PC-3 (cell line): ENCODE measurements at regions not wholly inside any gene's neighbourhood (a gene's known extent, or its start where the extent isn't known, plus 50 kb on each side); places are given as distances from the start of the nearest gene placed in this dataset.

Experiments
- ATAC-seq: fragments of 200-7000 bp; cut with Tn5 transposase; 2 replicates; pipeline ENCODE4 v1.9.1; 2020; ENCODE audit warnings: mild to moderate bottlenecking, moderate library complexity
- BruUV-seq: library from RNA; stranded (reverse); fragments of 400-500 nt; replicated peaks from 2 replicates; lab custom pipeline; 2021; lab: Mats Ljungman, UMichigan
- CTCF ChIA-PET: fragments of 300-600 bp; sonication (Branson Sonifier 250); formaldehyde crosslinking; loops from one replicate; lab custom pipeline; 2022; ENCODE audit warnings: antibody characterized with exemption; lab: Charles Lee
- POLR2A ChIA-PET: fragments of 300-600 bp; sonication (Branson Sonifier 250); formaldehyde crosslinking; loops from one replicate; lab custom pipeline; 2022; ENCODE audit warnings: antibody characterized with exemption; ENCODE audit not compliant: unreplicated experiment; lab: Charles Lee
- DNase-seq: peaks from one replicate; pipeline ENCODE4 v3.0.0-alpha.2; 2015
- H2AFZ ChIP-seq: fragments of 300-600 bp; sonication (generic); 2 replicates; pipeline ENCODE4 v1.6.0; 2016; ENCODE audit warnings: antibody characterized with exemption, low read length
- H3F3A ChIP-seq: fragments of 300-600 bp; sonication (generic); one replicate; pipeline ENCODE4 v1.6.0; 2017; ENCODE audit warnings: antibody characterized with exemption, low read length, control low read depth, mild to moderate bottlenecking; ENCODE audit not compliant: unreplicated experiment
- H3K27ac ChIP-seq: fragments of 300-600 bp; sonication (generic); 2 replicates; pipeline ENCODE4 v1.5.1; 2016; ENCODE audit warnings: mild to moderate bottlenecking, low read length
- H3K27me3 ChIP-seq: fragments of 300-600 bp; sonication (generic); 2 replicates; pipeline ENCODE4 v1.6.1; 2016; ENCODE audit warnings: low read length, mixed read lengths
- H3K36me3 ChIP-seq: fragments of 300-600 bp; sonication (generic); 2 replicates; pipeline ENCODE4 v1.6.1; 2016; ENCODE audit warnings: low read depth, mixed run types, low read length, mixed read lengths
- H3K4me1 ChIP-seq: fragments of 300-600 bp; sonication (generic); 2 replicates; pipeline ENCODE4 v1.5.1; 2016; ENCODE audit warnings: low read length; ENCODE audit not compliant: insufficient read depth
- H3K4me2 ChIP-seq: fragments of 300-600 bp; sonication (generic); 2 replicates; pipeline ENCODE4 v1.6.0; 2016; ENCODE audit warnings: low read length
- H3K4me3 ChIP-seq: fragments of 300-600 bp; sonication (generic); 2 replicates; pipeline ENCODE4 v1.5.1; 2016; ENCODE audit warnings: mild to moderate bottlenecking, low read length, mixed read lengths
- H3K79me2 ChIP-seq: fragments of 300-600 bp; sonication (generic); 2 replicates; pipeline ENCODE4 v1.6.1; 2017; ENCODE audit warnings: low read length, mixed read lengths
- H3K9ac ChIP-seq: fragments of 300-600 bp; sonication (generic); 2 replicates; pipeline ENCODE4 v1.6.0; 2016; ENCODE audit warnings: mild to moderate bottlenecking, low read length
- H3K9me2 ChIP-seq: fragments of 300-600 bp; sonication (generic); replicated peaks from 2 replicates; pipeline ENCODE4 v1.6.1; 2016; ENCODE audit warnings: mixed run types, low read length, mixed read lengths
- H3K9me3 ChIP-seq: fragments of 300-600 bp; sonication (generic); 2 replicates; pipeline ENCODE4 v1.6.1; 2016; ENCODE audit warnings: low read length, mixed read lengths
- H4K20me1 ChIP-seq: fragments of 300-600 bp; sonication (generic); 2 replicates; pipeline ENCODE4 v1.6.1; 2016; ENCODE audit warnings: low read length, mixed read lengths
- CTCF ChIP-seq: fragments of 300-600 bp; sonication (generic); conservative IDR thresholded peaks from 2 replicates; pipeline ENCODE4 v1.5.1; 2017; ENCODE audit warnings: antibody characterized with exemption, low read depth, mild to moderate bottlenecking, low read length
- EZH2 ChIP-seq: fragments of 300-600 bp; sonication (generic); IDR thresholded peaks from one replicate; pipeline ENCODE4 v1.6.1; 2017; ENCODE audit warnings: antibody characterized with exemption, mild to moderate bottlenecking, low read length; ENCODE audit not compliant: unreplicated experiment
- EZH2phosphoT487 ChIP-seq: fragments of 300-600 bp; sonication (generic); IDR thresholded peaks from 2 replicates; pipeline ENCODE4 v1.6.1; 2018; ENCODE audit warnings: mild to moderate bottlenecking, antibody characterized with exemption, low read length, borderline replicate concordance
- intact Hi-C: fragments of 100-400 bp; cut with micrococcal nuclease; formaldehyde crosslinking; loops from 2 replicates; pipeline ENCODE4 v1.9.0; 2023

GRCh38 chr6:100322886-100323285 is 141.8 kb downstream of the SIM1 start:
- ChIA-PET CTCF (no interaction called here), POLR2A (no interaction called here)
- Histone ChIP-seq H3K9ac (no peak overlapping the region), H3K9me3 (no peaks in the 10 kb centered on the region), H3K9me2 (no peaks in the 10 kb centered on the region), H3K4me3 (no peak overlapping the region), H3K79me2 (no peaks in the 10 kb centered on the region), H4K20me1 (no peaks in the 10 kb centered on the region), H3F3A (no peaks in the 10 kb centered on the region), H2AFZ (no peak overlapping the region), H3K4me2 (no peak overlapping the region), H3K36me3 (no peaks in the 10 kb centered on the region), H3K27me3 (no peaks in the 10 kb centered on the region), H3K4me1 (no peaks in the 10 kb centered on the region), H3K27ac (no peak overlapping the region)
- intact Hi-C loops: no loop called here
- TF ChIP-seq EZH2: no peak
- TF ChIP-seq CTCF: no peak
- TF ChIP-seq EZH2phosphoT487: no peak
- DNase-seq: no peak
- BruUV-seq: no TSS peak
- no peak for ATAC-seq

- POLR2A ChIA-PET: no interaction called here
- no peak overlapping the region for H3K4me3 ChIP-seq
- intact Hi-C loops: no loop called here
- no peaks in the 10 kb centered on the region for H4K20me1 ChIP-seq
- no peaks in the 10 kb centered on the region for H3K4me1 ChIP-seq
- no peaks in the 10 kb centered on the region for H3K9me2 ChIP-seq
- BruUV-seq: no TSS peak
- no peak overlapping the region for H3K9ac ChIP-seq
- no peak overlapping the region for H2AFZ ChIP-seq
- CTCF ChIA-PET: no interaction called here
- no peaks in the 10 kb centered on the region for H3K36me3 ChIP-seq
- H3K9me3 ChIP-seq: no peaks in the 10 kb centered on the region
- H3K27me3 ChIP-seq: no peaks in the 10 kb centered on the region
- H3K79me2 ChIP-seq: no peaks in the 10 kb centered on the region
- H3F3A ChIP-seq: no peaks in the 10 kb centered on the region
- H3K27ac ChIP-seq: no peak overlapping the region
- no peak for DNase-seq
- TF ChIP-seq EZH2phosphoT487: no peak
- TF ChIP-seq CTCF: no peak
- TF ChIP-seq EZH2: no peak
- ATAC-seq: no peak
- no peak overlapping the region for H3K4me2 ChIP-seq
These were observed 144.0 kb downstream of the SIM1 start for GRCh38 chr6:100320686-100321085.

- Histone ChIP-seq H3K27ac (no peak overlapping the region), H4K20me1 (no peaks in the 10 kb centered on the region), H3K9me3 (no peaks in the 10 kb centered on the region), H3K79me2 (no peaks in the 10 kb centered on the region), H3K9me2 (no peaks in the 10 kb centered on the region), H3K4me1 (no peaks in the 10 kb centered on the region), H3F3A (no peaks in the 10 kb centered on the region), H2AFZ (no peak overlapping the region), H3K27me3 (no peaks in the 10 kb centered on the region), H3K4me2 (no peak overlapping the region), H3K36me3 (no peaks in the 10 kb centered on the region), H3K4me3 (no peak overlapping the region), H3K9ac (no peak overlapping the region)
- no TSS peak for BruUV-seq
- ATAC-seq (no peak), DNase-seq (no peak)
- POLR2A ChIA-PET: no interaction called here
- TF ChIP-seq EZH2phosphoT487 (no peak), CTCF (no peak), EZH2 (no peak)
- CTCF ChIA-PET: no interaction called here
- intact Hi-C loops: no loop called here
These were observed 147.7 kb downstream of the SIM1 start for GRCh38 chr6:100317031-100317430.
